Right ventricle myocardium superior (tissue), 1 donor: ENCODE measurements at regions not wholly inside any gene's neighbourhood (a gene's known extent, or its start where the extent isn't known, plus 50 kb on each side); places are given as distances from the start of the nearest gene placed in this dataset.
"Not testable (repeated sequence)": the region's sequence is repeated elsewhere in the genome, so short reads cannot be mapped to it uniquely, and the experiment has no call there.

Source experiments
- ATAC-seq: fragments of 200-7000 bp; cut with Tn5 transposase; one replicate; pipeline ENCODE4 v1.9.1; 2020; ENCODE audit warnings: mild to moderate bottlenecking; ENCODE audit not compliant: poor library complexity
- DNase-seq: peaks from one replicate; pipeline ENCODE4 v3.0.0-alpha.2; 2020
- intact Hi-C: fragments of 100-400 bp; cut with DNase I; formaldehyde crosslinking; loops from one replicate; pipeline ENCODE4 v1.11.2; 2022
- donor health status: DM: no; HTN: yes; CAD: no; lungs with severe emphysema.

- ATAC-seq (peak; percentile 79), DNase-seq (peak; percentile 41)
- intact Hi-C loops, result not testable (repeated sequence)
These were observed 113.3 kb upstream of the RRN3 start for GRCh38 chr16:15207202-15207981.

GRCh38 chr16:15206439-15206838 is 112.4 kb upstream of the RRN3 start:
- intact Hi-C loops, DNase-seq: not testable (repeated sequence)
- ATAC-seq, result peak; percentile 58

GRCh38 chr16:15205939-15206338 is 111.9 kb upstream of the RRN3 start:
- ATAC-seq, intact Hi-C loops, DNase-seq: not testable (repeated sequence)

GRCh38 chr16:15204571-15204970 is 110.5 kb upstream of the RRN3 start:
- ATAC-seq, intact Hi-C loops, DNase-seq: not testable (repeated sequence)

GRCh38 chr16:15192813-15193212 is 98.7 kb upstream of the RRN3 start:
- intact Hi-C loops, DNase-seq, ATAC-seq: not testable (repeated sequence)

- intact Hi-C loops, ATAC-seq, DNase-seq: not testable (repeated sequence)
These were observed 98.1 kb upstream of the RRN3 start for GRCh38 chr16:15192197-15192596.

- not testable (repeated sequence) for ATAC-seq
These were observed 95.4 kb upstream of the RRN3 start for GRCh38 chr16:15189478-15189877.

More at GRCh38 chr16:15189478-15189877, 95.4 kb upstream of the RRN3 start:
- intact Hi-C loops, DNase-seq: not testable (repeated sequence)
